ENCODE measurements at regions not wholly inside any gene's neighbourhood (a gene's known extent, or its start where the extent isn't known, plus 50 kb on each side); places are given as distances from the start of the nearest gene placed in this dataset.

DNA sequence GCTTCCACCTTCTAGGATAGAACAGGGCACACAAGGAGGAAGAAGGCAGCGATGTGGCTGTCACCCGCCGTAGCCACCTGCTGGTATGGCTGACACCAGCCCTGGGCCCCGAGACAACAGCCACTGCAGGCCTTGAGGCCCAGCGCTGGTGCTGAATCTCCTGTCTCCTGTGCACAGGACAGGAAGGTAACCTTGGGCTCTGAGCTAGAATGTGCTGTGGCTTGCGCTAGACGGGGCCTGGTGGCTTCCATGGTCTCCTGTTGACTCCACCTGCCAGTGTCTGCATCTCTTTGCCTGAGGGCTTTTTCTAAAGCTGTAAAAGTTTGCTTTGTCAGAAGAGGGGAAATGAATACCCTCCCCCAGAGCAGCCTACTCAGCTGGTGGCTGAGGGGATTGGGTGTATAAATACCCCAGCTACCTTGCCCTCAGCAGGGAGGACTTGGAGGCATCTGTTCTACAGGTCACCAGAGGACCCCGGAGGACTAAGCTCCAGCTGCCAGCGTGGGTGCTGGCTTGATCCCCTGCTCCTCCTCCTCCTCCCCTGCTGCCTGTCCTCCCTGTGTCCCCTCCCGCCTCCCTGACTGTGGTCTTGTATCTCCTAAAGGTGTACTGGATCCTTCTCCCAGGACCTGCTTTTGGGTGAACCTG lies 76.1 kb upstream of the SDK2 start:
- H2AFZ ChIP-seq (ENCODE audit: low read depth, low read length), result no peak overlapping the region
- no peaks in the 10 kb centered on the region for H3K36me3 ChIP-seq (replicated peaks; ENCODE audit: low read depth, low read length)
- H3K4me1 ChIP-seq (ENCODE audit: low read length), result no peaks in the 10 kb centered on the region
- H3K9ac ChIP-seq (ENCODE audit: low read length), result no peak overlapping the region
- no peaks in the 10 kb centered on the region for H3K79me2 ChIP-seq (ENCODE audit: low read length)
- no peaks in the 10 kb centered on the region for H3K9me3 ChIP-seq (ENCODE audit: insufficient read depth, low read length)
- TF ChIP-seq, protein P1, sequence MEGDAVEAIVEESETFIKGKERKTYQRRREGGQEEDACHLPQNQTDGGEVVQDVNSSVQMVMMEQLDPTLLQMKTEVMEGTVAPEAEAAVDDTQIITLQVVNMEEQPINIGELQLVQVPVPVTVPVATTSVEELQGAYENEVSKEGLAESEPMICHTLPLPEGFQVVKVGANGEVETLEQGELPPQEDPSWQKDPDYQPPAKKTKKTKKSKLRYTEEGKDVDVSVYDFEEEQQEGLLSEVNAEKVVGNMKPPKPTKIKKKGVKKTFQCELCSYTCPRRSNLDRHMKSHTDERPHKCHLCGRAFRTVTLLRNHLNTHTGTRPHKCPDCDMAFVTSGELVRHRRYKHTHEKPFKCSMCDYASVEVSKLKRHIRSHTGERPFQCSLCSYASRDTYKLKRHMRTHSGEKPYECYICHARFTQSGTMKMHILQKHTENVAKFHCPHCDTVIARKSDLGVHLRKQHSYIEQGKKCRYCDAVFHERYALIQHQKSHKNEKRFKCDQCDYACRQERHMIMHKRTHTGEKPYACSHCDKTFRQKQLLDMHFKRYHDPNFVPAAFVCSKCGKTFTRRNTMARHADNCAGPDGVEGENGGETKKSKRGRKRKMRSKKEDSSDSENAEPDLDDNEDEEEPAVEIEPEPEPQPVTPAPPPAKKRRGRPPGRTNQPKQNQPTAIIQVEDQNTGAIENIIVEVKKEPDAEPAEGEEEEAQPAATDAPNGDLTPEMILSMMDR (IDR thresholded peaks at IDR 0.05; ENCODE audit: low read depth, low read length), result no peak
- no peak for TF ChIP-seq EZH2phosphoT487 (IDR thresholded peaks at IDR 0.05; ENCODE audit: low read depth)
- H3K27ac ChIP-seq (ENCODE audit: low read length), result no peak overlapping the region
- peaks cover 32% of the 10 kb centered on the region for H3K27me3 ChIP-seq (ENCODE audit: low read depth, low read length)
- H3K4me3 ChIP-seq (ENCODE audit: low read length), result no peak overlapping the region
- H4K20me1 ChIP-seq (ENCODE audit: insufficient read depth, low read length), result no peaks in the 10 kb centered on the region
- no peak overlapping the region for H3K4me2 ChIP-seq (ENCODE audit: low read length)

DNA sequence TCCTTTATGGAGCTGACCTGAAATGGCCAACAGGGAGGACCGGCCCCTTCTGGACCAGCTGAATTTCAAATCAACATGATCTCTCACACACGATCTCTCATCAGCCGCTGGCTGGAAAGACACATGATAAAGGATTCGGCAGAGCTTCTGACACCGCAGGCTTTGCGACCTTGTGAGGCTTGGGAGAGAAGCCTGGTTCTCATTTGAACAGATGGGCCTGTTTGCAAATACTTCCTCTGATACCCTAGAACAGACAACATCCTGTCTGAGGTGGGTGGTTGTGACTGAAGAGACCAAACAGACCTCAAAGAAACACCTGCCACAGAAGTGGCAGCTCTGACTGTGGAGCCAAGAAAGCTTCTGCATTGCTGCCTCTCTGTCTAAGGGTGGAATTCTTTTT lies 77.9 kb upstream of the SDK2 start:
- H3K4me2 ChIP-seq (ENCODE audit: low read length), result no peak overlapping the region

DNA sequence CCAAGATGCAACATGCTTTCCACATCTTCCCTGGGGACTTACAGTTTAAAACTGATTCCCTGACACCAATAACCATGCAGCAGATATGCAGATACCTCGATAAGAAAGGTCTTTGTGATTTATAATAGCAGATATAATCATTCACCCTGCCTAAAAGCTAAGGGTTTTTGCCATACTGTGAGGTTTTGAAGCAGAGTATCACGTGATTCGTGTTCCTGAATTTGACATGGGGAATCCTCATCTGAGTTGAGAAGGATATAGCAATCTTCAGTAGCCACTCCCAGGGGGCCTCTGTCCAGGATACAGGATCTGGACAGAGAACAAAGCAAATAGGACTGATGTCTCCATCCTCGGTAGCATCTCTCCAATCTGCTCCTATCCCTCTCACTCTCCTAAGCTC lies 79.1 kb upstream of the SDK2 start:
- no peak for TF ChIP-seq EZH2phosphoT487 (IDR thresholded peaks at IDR 0.05; ENCODE audit: low read depth)
- TF ChIP-seq, protein P1 (IDR thresholded peaks at IDR 0.05; ENCODE audit: low read depth, low read length), result no peak
- no peaks in the 10 kb centered on the region for H3K79me2 ChIP-seq (ENCODE audit: low read length)
- H3K4me2 ChIP-seq (ENCODE audit: low read length), result no peak overlapping the region
- peaks cover 28% of the 10 kb centered on the region for H3K27me3 ChIP-seq (ENCODE audit: low read depth, low read length)
- H3K27ac ChIP-seq (ENCODE audit: low read length), result no peak overlapping the region
- no peaks in the 10 kb centered on the region for H4K20me1 ChIP-seq (ENCODE audit: insufficient read depth, low read length)
- H3K36me3 ChIP-seq (replicated peaks; ENCODE audit: low read depth, low read length), result no peaks in the 10 kb centered on the region
- H3K9ac ChIP-seq (ENCODE audit: low read length), result no peak overlapping the region
- no peaks in the 10 kb centered on the region for H3K4me1 ChIP-seq (ENCODE audit: low read length)
- H3K4me3 ChIP-seq (ENCODE audit: low read length), result no peak overlapping the region
- H2AFZ ChIP-seq (ENCODE audit: low read depth, low read length), result no peak overlapping the region
- no peaks in the 10 kb centered on the region for H3K9me3 ChIP-seq (ENCODE audit: insufficient read depth, low read length)

More for the DNA sequence above, 77.9 kb upstream of the SDK2 start:
- H3K4me3 ChIP-seq (ENCODE audit: low read length), result no peak overlapping the region
- H3K27me3 ChIP-seq (ENCODE audit: low read depth, low read length), result peaks cover 28% of the 10 kb centered on the region
- H4K20me1 ChIP-seq (ENCODE audit: insufficient read depth, low read length), result no peaks in the 10 kb centered on the region
- no peaks in the 10 kb centered on the region for H3K9me3 ChIP-seq (ENCODE audit: insufficient read depth, low read length)
- no peaks in the 10 kb centered on the region for H3K79me2 ChIP-seq (ENCODE audit: low read length)
- no peaks in the 10 kb centered on the region for H3K4me1 ChIP-seq (ENCODE audit: low read length)
- no peak overlapping the region for H3K27ac ChIP-seq (ENCODE audit: low read length)
- no peak overlapping the region for H3K9ac ChIP-seq (ENCODE audit: low read length)
- TF ChIP-seq EZH2phosphoT487 (IDR thresholded peaks at IDR 0.05; ENCODE audit: low read depth), result no peak
- TF ChIP-seq, protein P1 (IDR thresholded peaks at IDR 0.05; ENCODE audit: low read depth, low read length), result no peak
- H3K36me3 ChIP-seq (replicated peaks; ENCODE audit: low read depth, low read length), result no peaks in the 10 kb centered on the region
- no peak overlapping the region for H2AFZ ChIP-seq (ENCODE audit: low read depth, low read length)

DNA sequence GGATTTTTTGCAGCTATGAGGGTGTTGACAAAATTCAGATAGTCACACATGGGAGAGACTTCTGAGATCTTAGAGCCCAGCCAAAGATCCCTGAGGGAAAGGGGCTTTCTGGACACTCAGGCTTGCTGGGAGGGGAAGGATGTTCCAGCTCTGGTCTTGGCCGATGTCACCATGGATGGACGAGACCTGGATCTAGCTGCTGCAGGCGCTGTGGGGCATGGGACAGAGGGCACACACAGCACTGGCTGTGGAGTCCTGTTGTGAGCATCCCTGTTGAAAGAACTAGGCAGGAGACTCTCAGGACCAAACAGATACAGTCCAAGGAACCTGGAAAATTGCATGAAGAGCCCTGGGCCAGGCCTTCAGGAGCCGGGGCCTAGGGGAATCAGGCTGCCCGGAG lies 80.1 kb upstream of the SDK2 start:
- Histone ChIP-seq H3K9me3 (ENCODE audit: insufficient read depth, low read length) (no peaks in the 10 kb centered on the region), H3K4me1 (ENCODE audit: low read length) (no peaks in the 10 kb centered on the region), H3K4me3 (ENCODE audit: low read length) (no peak overlapping the region), H3K36me3 (replicated peaks; ENCODE audit: low read depth, low read length) (no peaks in the 10 kb centered on the region), H3K79me2 (ENCODE audit: low read length) (no peaks in the 10 kb centered on the region), H3K4me2 (ENCODE audit: low read length) (no peak overlapping the region), H3K27me3 (ENCODE audit: low read depth, low read length) (peaks cover 28% of the 10 kb centered on the region), H3K27ac (ENCODE audit: low read length) (no peak overlapping the region), H2AFZ (ENCODE audit: low read depth, low read length) (no peak overlapping the region), H3K9ac (ENCODE audit: low read length) (no peak overlapping the region), H4K20me1 (ENCODE audit: insufficient read depth, low read length) (no peaks in the 10 kb centered on the region)
- TF ChIP-seq, protein P1 (IDR thresholded peaks at IDR 0.05; ENCODE audit: low read depth, low read length), result no peak
- TF ChIP-seq EZH2phosphoT487 (IDR thresholded peaks at IDR 0.05; ENCODE audit: low read depth), result no peak

Data from OCI-LY3 (cell line).